Mammary epithelial cell (primary cell): ENCODE measurements at regions not wholly inside any gene's neighbourhood (a gene's known extent, or its start where the extent isn't known, plus 50 kb on each side); places are given as distances from the start of the nearest gene placed in this dataset.

ENCODE experiments used
- EZH2 ChIP-seq: IDR thresholded peaks from 2 replicates; pipeline ENCODE4 v1.6.1; 2012; ENCODE audit warnings: low read length, inconsistent platforms, borderline replicate concordance
- TF ChIP-seq, protein P1 (sequence below), 2 donors: IDR thresholded peaks in 1 of 2; conservative IDR thresholded peaks in 1 of 2; 2 replicates each; pipeline ENCODE4 v1.5.1; 2011 to 2012; ENCODE audit warnings: inconsistent platforms in 2 of 2, low read length in 2 of 2, mild to moderate bottlenecking in 2 of 2, control low read depth in 1 of 2, low read depth in 1 of 2; ENCODE audit not compliant: insufficient read depth in 1 of 2; ENCODE audit errors: extremely low read depth in 1 of 2

DNA sequence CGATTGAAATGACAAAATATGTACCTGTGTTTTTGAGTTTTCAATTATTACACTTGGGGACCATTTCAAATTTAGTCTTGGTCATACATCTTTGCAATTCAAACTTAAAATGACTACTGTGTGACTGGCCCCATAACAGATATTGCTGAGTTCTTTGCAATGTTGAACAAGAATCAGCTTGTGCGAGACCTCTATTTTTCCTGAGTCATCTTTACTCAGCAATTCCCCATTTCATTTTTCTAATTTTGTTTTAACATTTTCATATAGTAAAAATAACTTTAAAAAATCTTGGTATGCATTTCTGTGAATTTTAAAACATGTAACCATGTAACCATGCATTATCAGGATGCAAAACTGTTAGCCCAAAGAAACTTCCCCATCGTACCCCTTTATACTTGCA is 678.1 kb downstream of the ANKRD7 start:
- TF ChIP-seq, protein P1, sequence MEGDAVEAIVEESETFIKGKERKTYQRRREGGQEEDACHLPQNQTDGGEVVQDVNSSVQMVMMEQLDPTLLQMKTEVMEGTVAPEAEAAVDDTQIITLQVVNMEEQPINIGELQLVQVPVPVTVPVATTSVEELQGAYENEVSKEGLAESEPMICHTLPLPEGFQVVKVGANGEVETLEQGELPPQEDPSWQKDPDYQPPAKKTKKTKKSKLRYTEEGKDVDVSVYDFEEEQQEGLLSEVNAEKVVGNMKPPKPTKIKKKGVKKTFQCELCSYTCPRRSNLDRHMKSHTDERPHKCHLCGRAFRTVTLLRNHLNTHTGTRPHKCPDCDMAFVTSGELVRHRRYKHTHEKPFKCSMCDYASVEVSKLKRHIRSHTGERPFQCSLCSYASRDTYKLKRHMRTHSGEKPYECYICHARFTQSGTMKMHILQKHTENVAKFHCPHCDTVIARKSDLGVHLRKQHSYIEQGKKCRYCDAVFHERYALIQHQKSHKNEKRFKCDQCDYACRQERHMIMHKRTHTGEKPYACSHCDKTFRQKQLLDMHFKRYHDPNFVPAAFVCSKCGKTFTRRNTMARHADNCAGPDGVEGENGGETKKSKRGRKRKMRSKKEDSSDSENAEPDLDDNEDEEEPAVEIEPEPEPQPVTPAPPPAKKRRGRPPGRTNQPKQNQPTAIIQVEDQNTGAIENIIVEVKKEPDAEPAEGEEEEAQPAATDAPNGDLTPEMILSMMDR (conservative IDR thresholded peaks at IDR 0.05 in 1 of 2, IDR thresholded peaks at IDR 0.05 in 1 of 2; ENCODE audit: extremely low read depth in 1 of 2, insufficient read depth in 1 of 2, low read depth in 1 of 2, low read length in 2 of 2): no peak
- no peak for TF ChIP-seq EZH2
